HG02884 (cell line): ENCODE measurements at regions not wholly inside any gene's neighbourhood (a gene's known extent, or its start where the extent isn't known, plus 50 kb on each side); places are given as distances from the start of the nearest gene placed in this dataset.
"Not testable (repeated sequence)": the region's sequence is repeated elsewhere in the genome, so short reads cannot be mapped to it uniquely, and the experiment has no call there.

Experiments used
- ATAC-seq: cut with Tn5 transposase; IDR thresholded peaks from one replicate; pipeline ENCODE4 v1.9.1; 2021; ENCODE audit warnings: mild to moderate bottlenecking, moderate library complexity; ENCODE audit not compliant: unreplicated experiment

DNA sequence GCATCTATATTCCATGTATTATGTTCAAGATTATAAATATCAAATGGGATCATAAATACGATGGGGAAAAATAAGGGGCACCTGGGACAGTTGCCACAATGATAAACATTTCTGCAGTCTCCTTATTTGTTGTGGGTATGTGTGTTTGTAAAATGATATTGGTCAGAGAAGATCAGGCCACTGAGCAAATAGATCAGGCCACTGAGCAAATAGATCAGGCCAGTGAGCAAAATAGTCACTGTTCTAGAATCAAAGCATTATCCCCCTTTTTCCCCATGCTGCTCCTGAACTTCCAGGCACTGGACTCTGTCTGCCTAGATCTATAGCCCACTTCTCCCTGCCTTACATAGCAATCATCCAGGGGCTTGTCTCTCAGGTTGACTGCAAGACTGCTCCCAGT, 599.8 kb upstream of the USP24 start:
- ATAC-seq, result no peak

DNA sequence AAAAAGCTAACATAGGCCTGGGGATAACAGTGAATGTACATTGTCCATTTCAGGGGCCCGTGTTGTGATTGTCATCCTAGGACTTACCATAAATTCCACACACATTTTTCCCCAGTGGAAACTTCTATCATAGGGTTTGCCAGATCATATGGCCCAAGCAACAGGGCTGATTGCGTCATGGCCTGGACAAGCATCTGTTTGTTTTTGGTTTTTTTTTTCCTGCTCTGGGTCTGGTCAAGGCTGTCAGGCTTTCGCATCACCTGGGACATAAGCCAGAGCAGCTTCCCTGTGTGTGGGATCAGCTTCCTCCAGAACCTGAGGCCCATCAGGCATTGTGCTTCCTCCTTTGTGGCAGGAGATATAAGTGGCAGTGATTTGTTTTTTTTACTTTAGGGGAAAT, 598.5 kb upstream of the USP24 start:
- no peak for ATAC-seq

- ATAC-seq, result no peak
Observed at GRCh38 chr1:55812281-55812680, 597.1 kb upstream of the USP24 start.

DNA sequence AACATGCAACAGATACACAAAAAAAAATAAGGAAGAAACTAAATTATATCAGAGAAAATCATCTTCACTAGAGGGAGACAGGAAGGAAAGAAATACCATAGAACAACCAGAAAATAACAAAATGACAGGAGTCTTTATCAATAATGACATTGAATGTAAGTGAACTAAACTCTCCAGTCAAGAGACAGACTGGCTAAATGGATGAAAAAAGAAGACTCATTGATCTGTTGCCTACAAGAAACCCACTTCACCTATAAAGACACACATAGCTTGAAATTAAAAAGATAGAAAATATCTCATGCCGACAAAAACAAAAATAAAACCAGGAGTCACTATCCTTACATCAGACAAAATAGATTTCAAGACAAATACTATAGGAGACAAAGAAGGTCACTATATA, 593.1 kb upstream of the USP24 start:
- ATAC-seq, result no peak

GRCh38 chr1:55803429-55803828, 588.3 kb upstream of the USP24 start:
- no peak for ATAC-seq

DNA sequence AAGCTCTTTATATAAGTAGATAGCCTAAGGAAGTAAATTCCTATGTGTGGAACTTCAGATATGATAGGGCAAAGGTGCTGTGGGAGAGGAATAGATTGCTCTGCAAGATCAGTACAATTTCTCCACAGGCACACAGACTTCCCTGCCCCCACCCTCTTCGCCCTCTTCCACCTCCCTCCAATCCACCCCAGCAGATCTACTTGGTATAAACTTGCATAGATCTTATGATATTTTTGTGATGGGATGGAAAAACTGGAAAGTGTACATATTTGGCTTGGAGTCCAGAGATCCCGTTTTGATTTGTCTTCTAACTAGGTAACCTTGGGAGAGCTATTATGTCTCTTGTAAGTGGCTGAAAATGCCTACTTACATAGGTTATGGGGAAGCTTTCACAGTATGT, 586.3 kb upstream of the USP24 start:
- ATAC-seq, result no peak

GRCh38 chr1:55800503-55800902, 585.3 kb upstream of the USP24 start:
- ATAC-seq, result no peak

- ATAC-seq, result no peak
Observed at GRCh38 chr1:55793856-55794255, 578.7 kb upstream of the USP24 start.

GRCh38 chr1:55792870-55793269, 577.7 kb upstream of the USP24 start:
- no peak for ATAC-seq

- no peak for ATAC-seq
Observed at GRCh38 chr1:55789466-55789865, 574.3 kb upstream of the USP24 start.

DNA sequence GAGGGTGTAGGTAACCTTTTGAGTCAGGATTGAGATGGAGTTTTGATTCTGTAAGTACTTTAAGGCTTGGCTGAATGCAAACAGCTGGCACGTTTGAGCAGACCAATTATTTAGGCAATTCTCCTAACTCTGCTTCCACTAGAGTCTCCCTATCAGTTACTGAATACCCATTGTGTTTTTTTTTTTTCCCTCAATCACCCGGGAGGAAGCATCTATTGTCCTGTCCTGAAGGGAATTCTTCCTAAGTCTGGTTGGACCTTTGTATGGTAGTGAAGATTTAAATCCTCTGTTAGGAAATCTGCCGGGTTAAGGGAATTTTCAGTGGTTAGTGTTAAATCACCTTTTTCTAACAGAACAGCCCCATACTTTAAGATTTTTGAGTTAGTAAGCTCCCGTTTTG, 571.2 kb upstream of the USP24 start:
- ATAC-seq, result no peak

- ATAC-seq, result not testable (repeated sequence)
Observed at GRCh38 chr1:55784941-55785450, 569.8 kb upstream of the USP24 start.

DNA sequence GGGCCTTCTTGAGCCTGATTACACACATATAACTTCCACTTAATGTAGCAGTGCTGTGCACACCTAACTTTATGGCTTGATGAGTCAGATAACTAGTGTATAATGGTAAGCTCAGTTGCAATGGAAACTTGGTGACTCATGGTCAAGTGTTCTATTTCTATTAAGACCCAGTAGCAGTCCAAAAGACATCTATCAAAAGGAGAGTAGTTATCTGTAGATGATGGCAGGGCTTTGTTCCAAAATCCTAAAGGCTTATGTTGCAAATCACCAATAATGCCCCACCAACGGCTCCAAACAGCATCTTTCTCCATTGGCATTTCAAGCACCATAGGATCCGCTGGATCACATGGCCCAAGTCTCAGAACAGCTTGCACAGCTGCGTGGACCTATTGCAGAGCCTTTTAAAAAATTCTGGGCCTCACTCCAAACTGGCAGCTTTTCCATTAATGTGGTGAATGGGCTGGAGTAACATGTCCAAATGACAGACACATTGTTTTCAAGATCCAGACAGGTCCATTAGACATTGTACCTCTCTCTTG, 566.8 kb upstream of the USP24 start:
- no peak for ATAC-seq

- no peak for ATAC-seq
Observed at GRCh38 chr1:55781003-55781402, 565.8 kb upstream of the USP24 start.

DNA sequence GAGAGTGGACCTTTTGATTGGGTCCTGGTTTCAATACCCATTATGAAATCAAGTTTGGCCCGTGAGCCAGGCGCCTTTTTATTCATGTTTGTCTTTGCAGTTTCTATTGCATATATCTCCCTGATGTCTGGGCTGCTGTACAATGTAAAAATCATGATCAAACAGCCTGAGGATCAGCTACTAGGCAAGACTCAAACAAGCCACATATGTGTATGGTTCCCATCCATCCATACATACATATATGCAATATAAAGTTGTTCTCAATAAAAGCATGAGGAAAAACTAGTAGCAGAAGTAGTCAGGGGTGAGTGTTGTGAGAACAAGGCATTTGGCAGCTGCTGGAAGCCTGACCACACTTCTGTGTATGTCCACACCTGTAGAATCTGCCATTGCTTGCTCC, 562.4 kb upstream of the USP24 start:
- ATAC-seq, result no peak

GRCh38 chr1:55775007-55775406, 559.8 kb upstream of the USP24 start:
- no peak for ATAC-seq

DNA sequence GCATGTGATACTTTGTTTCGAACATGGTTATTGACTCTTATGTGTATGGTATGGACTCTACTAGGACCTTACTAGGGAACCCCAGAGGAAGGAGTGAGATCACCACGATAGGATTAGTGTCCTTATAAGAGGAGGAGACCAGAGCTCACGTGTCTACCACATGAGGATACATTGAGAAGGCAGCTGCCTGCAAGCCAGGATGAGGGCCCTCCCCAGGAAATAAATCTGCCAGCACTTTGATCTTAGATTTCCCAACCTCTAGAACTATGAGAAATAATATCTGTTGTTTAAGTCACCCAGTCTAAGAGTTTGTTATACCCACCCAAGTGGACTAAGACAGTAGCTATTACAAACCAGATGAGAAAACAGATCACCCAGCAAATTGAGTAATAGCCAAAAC, 559.3 kb upstream of the USP24 start:
- ATAC-seq, result no peak

DNA sequence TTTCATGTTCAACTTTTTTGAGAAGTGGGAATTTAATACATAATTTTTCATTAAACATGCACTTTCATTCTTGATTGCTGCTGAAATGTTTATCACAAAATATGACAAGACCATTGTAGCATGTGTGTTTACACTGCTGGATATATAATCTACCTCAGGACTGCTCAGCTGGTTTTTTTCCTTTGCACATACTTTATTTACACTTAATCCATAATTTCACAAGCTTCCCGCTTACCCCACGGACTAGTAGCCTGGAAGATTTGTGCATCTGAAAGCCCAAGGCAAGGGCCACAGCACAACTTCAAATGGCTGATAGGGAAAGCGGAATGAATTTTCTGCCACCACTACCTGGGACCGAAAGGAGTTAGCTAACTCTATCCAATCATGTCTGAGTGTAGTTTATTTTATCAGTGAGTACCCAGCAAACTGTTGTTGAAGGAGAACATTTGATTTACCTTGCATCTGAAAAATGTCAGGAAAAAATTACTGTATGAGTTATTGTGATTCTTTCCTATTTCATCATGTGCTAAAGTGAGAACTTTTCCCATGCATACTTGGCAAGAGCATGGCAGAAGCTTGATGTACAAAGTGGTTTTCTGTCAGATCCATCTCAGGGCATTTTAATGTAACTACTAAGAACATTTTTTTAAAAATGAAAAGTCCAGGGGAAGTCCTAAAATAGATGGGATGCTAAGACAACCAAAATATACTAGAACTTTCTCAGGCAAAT, 558.2 kb upstream of the USP24 start:
- ATAC-seq, result no peak

GRCh38 chr1:55768327-55768952, 553.3 kb upstream of the USP24 start:
- no peak for ATAC-seq

DNA sequence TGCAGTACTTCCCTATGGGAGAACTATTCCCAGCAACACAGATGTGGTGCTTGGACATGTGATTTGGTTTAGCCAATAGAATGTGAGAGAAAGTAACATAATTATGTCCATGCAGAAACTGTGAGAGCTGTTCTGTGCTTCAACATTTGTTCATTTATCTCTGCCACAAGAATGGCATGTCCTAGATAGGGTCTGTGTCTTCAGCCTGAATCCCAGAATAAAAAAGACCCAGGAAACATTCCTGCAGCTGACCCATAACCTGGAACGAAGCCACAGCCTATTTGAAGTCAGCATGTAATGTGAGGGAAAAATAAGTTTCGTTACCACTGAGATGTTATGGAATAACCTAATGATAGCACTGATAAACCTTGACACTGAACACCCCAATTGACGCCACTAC, 552.0 kb upstream of the USP24 start:
- no peak for ATAC-seq

- ATAC-seq, result not testable (repeated sequence)
Observed at GRCh38 chr1:55765505-55765904, 550.3 kb upstream of the USP24 start.

GRCh38 chr1:55751776-55752175, 536.6 kb upstream of the USP24 start:
- ATAC-seq, result no peak
